PC-3 (cell line): ENCODE measurements at regions not wholly inside any gene's neighbourhood (a gene's known extent, or its start where the extent isn't known, plus 50 kb on each side); places are given as distances from the start of the nearest gene placed in this dataset.
A peak's percentile ranks its signal among the peaks of the same experiment; 100 is the strongest.

Source experiments
- ATAC-seq: fragments of 200-7000 bp; cut with Tn5 transposase; 2 replicates; pipeline ENCODE4 v1.9.1; 2020; ENCODE audit warnings: mild to moderate bottlenecking, moderate library complexity
- BruUV-seq: library from RNA; stranded (reverse); fragments of 400-500 nt; replicated peaks from 2 replicates; lab custom pipeline; 2021; lab: Mats Ljungman, UMichigan
- CTCF ChIA-PET: fragments of 300-600 bp; sonication (Branson Sonifier 250); formaldehyde crosslinking; loops from one replicate; lab custom pipeline; 2022; ENCODE audit warnings: antibody characterized with exemption; lab: Charles Lee
- POLR2A ChIA-PET: fragments of 300-600 bp; sonication (Branson Sonifier 250); formaldehyde crosslinking; loops from one replicate; lab custom pipeline; 2022; ENCODE audit warnings: antibody characterized with exemption; ENCODE audit not compliant: unreplicated experiment; lab: Charles Lee
- DNase-seq: peaks from one replicate; pipeline ENCODE4 v3.0.0-alpha.2; 2015
- H2AFZ ChIP-seq: fragments of 300-600 bp; sonication (generic); 2 replicates; pipeline ENCODE4 v1.6.0; 2016; ENCODE audit warnings: antibody characterized with exemption, low read length
- H3F3A ChIP-seq: fragments of 300-600 bp; sonication (generic); one replicate; pipeline ENCODE4 v1.6.0; 2017; ENCODE audit warnings: antibody characterized with exemption, low read length, control low read depth, mild to moderate bottlenecking; ENCODE audit not compliant: unreplicated experiment
- H3K27ac ChIP-seq: fragments of 300-600 bp; sonication (generic); 2 replicates; pipeline ENCODE4 v1.5.1; 2016; ENCODE audit warnings: mild to moderate bottlenecking, low read length
- H3K27me3 ChIP-seq: fragments of 300-600 bp; sonication (generic); 2 replicates; pipeline ENCODE4 v1.6.1; 2016; ENCODE audit warnings: low read length, mixed read lengths
- H3K36me3 ChIP-seq: fragments of 300-600 bp; sonication (generic); 2 replicates; pipeline ENCODE4 v1.6.1; 2016; ENCODE audit warnings: low read depth, mixed run types, low read length, mixed read lengths
- H3K4me1 ChIP-seq: fragments of 300-600 bp; sonication (generic); 2 replicates; pipeline ENCODE4 v1.5.1; 2016; ENCODE audit warnings: low read length; ENCODE audit not compliant: insufficient read depth
- H3K4me2 ChIP-seq: fragments of 300-600 bp; sonication (generic); 2 replicates; pipeline ENCODE4 v1.6.0; 2016; ENCODE audit warnings: low read length
- H3K4me3 ChIP-seq: fragments of 300-600 bp; sonication (generic); 2 replicates; pipeline ENCODE4 v1.5.1; 2016; ENCODE audit warnings: mild to moderate bottlenecking, low read length, mixed read lengths
- H3K79me2 ChIP-seq: fragments of 300-600 bp; sonication (generic); 2 replicates; pipeline ENCODE4 v1.6.1; 2017; ENCODE audit warnings: low read length, mixed read lengths
- H3K9ac ChIP-seq: fragments of 300-600 bp; sonication (generic); 2 replicates; pipeline ENCODE4 v1.6.0; 2016; ENCODE audit warnings: mild to moderate bottlenecking, low read length
- H3K9me2 ChIP-seq: fragments of 300-600 bp; sonication (generic); replicated peaks from 2 replicates; pipeline ENCODE4 v1.6.1; 2016; ENCODE audit warnings: mixed run types, low read length, mixed read lengths
- H3K9me3 ChIP-seq: fragments of 300-600 bp; sonication (generic); 2 replicates; pipeline ENCODE4 v1.6.1; 2016; ENCODE audit warnings: low read length, mixed read lengths
- H4K20me1 ChIP-seq: fragments of 300-600 bp; sonication (generic); 2 replicates; pipeline ENCODE4 v1.6.1; 2016; ENCODE audit warnings: low read length, mixed read lengths
- CTCF ChIP-seq: fragments of 300-600 bp; sonication (generic); conservative IDR thresholded peaks from 2 replicates; pipeline ENCODE4 v1.5.1; 2017; ENCODE audit warnings: antibody characterized with exemption, low read depth, mild to moderate bottlenecking, low read length
- EZH2 ChIP-seq: fragments of 300-600 bp; sonication (generic); IDR thresholded peaks from one replicate; pipeline ENCODE4 v1.6.1; 2017; ENCODE audit warnings: antibody characterized with exemption, mild to moderate bottlenecking, low read length; ENCODE audit not compliant: unreplicated experiment
- EZH2phosphoT487 ChIP-seq: fragments of 300-600 bp; sonication (generic); IDR thresholded peaks from 2 replicates; pipeline ENCODE4 v1.6.1; 2018; ENCODE audit warnings: mild to moderate bottlenecking, antibody characterized with exemption, low read length, borderline replicate concordance
- intact Hi-C: fragments of 100-400 bp; cut with micrococcal nuclease; formaldehyde crosslinking; loops from 2 replicates; pipeline ENCODE4 v1.9.0; 2023

GRCh38 chr5:112634166-112634565, 103.5 kb upstream of the APC start:
- Histone ChIP-seq H3K9me3 (no peaks in the 10 kb centered on the region), H3K4me2 (no peak overlapping the region), H3F3A (no peaks in the 10 kb centered on the region), H3K9ac (no peak overlapping the region), H3K4me3 (no peak overlapping the region), H3K79me2 (no peaks in the 10 kb centered on the region), H3K27me3 (no peaks in the 10 kb centered on the region), H3K36me3 (no peaks in the 10 kb centered on the region), H2AFZ (no peak overlapping the region), H4K20me1 (no peaks in the 10 kb centered on the region), H3K9me2 (no peaks in the 10 kb centered on the region), H3K27ac (no peak overlapping the region), H3K4me1 (peaks cover 31% of the 10 kb centered on the region)
- BruUV-seq: no TSS peak
- no peak for DNase-seq
- ATAC-seq: no peak
- intact Hi-C loops: no loop called here
- CTCF ChIA-PET: no interaction called here
- TF ChIP-seq EZH2phosphoT487 (no peak), CTCF (no peak), EZH2 (no peak)
- POLR2A ChIA-PET: no interaction called here

- Histone ChIP-seq H3K36me3 (no peaks in the 10 kb centered on the region), H3K79me2 (no peaks in the 10 kb centered on the region), H3K4me1 (peaks cover 25% of the 10 kb centered on the region), H3F3A (no peaks in the 10 kb centered on the region), H3K27me3 (no peaks in the 10 kb centered on the region), H2AFZ (0 out of 2 replicates have a peak overlapping the region, but pooled peaks have one; percentile 6), H4K20me1 (no peaks in the 10 kb centered on the region), H3K9me2 (no peaks in the 10 kb centered on the region), H3K27ac (peak overlapping the region; percentile 78), H3K9ac (no peak overlapping the region), H3K4me2 (no peak overlapping the region), H3K4me3 (no peak overlapping the region), H3K9me3 (no peaks in the 10 kb centered on the region)
- CTCF ChIA-PET: no interaction called here
- POLR2A ChIA-PET: no interaction called here
- ATAC-seq (no peak), DNase-seq (no peak)
- TF ChIP-seq EZH2 (no peak), CTCF (no peak), EZH2phosphoT487 (no peak)
- intact Hi-C loops: no loop called here
- BruUV-seq: no TSS peak
These were observed 102.9 kb upstream of the APC start for GRCh38 chr5:112634796-112635195.

- Histone ChIP-seq H3K9me3 (no peaks in the 10 kb centered on the region), H4K20me1 (no peaks in the 10 kb centered on the region), H3K79me2 (no peaks in the 10 kb centered on the region), H3F3A (no peaks in the 10 kb centered on the region), H3K4me1 (peaks cover 22% of the 10 kb centered on the region), H3K27me3 (no peaks in the 10 kb centered on the region), H3K9me2 (no peaks in the 10 kb centered on the region), H3K27ac (peak overlapping the region; percentile 78), H2AFZ (0 out of 2 replicates have a peak overlapping the region, but pooled peaks have one; percentile 6), H3K9ac (no peak overlapping the region), H3K4me2 (no peak overlapping the region), H3K36me3 (no peaks in the 10 kb centered on the region), H3K4me3 (no peak overlapping the region)
- ChIA-PET CTCF (no interaction called here), POLR2A (no interaction called here)
- TF ChIP-seq EZH2: no peak
- no peak for TF ChIP-seq EZH2phosphoT487
- TF ChIP-seq CTCF: no peak
- no peak for ATAC-seq
- intact Hi-C loops: no loop called here
- DNase-seq: peak; percentile 19
- BruUV-seq: no TSS peak
These were observed 102.4 kb upstream of the APC start for GRCh38 chr5:112635276-112635675.
